ENCODE measurements at regions not wholly inside any gene's neighbourhood (a gene's known extent, or its start where the extent isn't known, plus 50 kb on each side); places are given as distances from the start of the nearest gene placed in this dataset.

GRCh38 chr17:5975661-5976060 is 94.5 kb upstream of the WSCD1 start:
- TF ChIP-seq CTCF (IDR thresholded peaks at IDR 0.05; ENCODE audit: insufficient read depth, low read length) (no peak), REST (IDR thresholded peaks at IDR 0.05; ENCODE audit: insufficient replicate concordance, low read depth) (no peak), POLR2AphosphoS5 (IDR thresholded peaks at IDR 0.05; ENCODE audit: low read depth) (no peak), SPI1 (IDR thresholded peaks at IDR 0.05; ENCODE audit: borderline replicate concordance, low read depth) (no peak)

Data from HL-60 (cell line).